ENCODE measurements at regions not wholly inside any gene's neighbourhood (a gene's known extent, or its start where the extent isn't known, plus 50 kb on each side); places are given as distances from the start of the nearest gene placed in this dataset.

DNA sequence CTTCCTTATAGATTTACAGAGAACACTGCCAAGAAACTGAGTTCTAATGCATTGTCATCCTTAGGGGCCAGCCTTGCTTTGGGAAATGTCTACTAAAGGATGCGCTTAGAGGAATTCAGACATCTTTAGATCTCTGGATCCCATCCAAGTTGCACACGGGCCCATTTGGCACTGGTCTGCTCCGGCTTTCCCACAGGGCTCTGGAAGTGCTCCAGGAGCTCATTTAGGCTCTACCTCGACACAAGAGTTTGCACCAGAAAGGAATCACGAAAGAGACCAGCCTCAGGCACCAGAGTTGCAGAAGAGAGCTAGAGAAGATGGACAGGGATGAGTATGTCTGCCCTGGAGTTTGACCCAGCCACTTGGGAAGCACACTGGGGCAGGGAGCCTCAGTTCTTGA lies 150.1 kb upstream of the TMEM72 start:
- TF ChIP-seq, protein P1, sequence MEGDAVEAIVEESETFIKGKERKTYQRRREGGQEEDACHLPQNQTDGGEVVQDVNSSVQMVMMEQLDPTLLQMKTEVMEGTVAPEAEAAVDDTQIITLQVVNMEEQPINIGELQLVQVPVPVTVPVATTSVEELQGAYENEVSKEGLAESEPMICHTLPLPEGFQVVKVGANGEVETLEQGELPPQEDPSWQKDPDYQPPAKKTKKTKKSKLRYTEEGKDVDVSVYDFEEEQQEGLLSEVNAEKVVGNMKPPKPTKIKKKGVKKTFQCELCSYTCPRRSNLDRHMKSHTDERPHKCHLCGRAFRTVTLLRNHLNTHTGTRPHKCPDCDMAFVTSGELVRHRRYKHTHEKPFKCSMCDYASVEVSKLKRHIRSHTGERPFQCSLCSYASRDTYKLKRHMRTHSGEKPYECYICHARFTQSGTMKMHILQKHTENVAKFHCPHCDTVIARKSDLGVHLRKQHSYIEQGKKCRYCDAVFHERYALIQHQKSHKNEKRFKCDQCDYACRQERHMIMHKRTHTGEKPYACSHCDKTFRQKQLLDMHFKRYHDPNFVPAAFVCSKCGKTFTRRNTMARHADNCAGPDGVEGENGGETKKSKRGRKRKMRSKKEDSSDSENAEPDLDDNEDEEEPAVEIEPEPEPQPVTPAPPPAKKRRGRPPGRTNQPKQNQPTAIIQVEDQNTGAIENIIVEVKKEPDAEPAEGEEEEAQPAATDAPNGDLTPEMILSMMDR (IDR thresholded peaks at IDR 0.05; ENCODE audit: insufficient read depth, low read length, poor library complexity, severe bottlenecking), result no peak
- no peak for TF ChIP-seq EZH2phosphoT487 (conservative IDR thresholded peaks at IDR 0.05; ENCODE audit: low read length)
